ENCODE measurements at regions not wholly inside any gene's neighbourhood (a gene's known extent, or its start where the extent isn't known, plus 50 kb on each side); places are given as distances from the start of the nearest gene placed in this dataset.

DNA sequence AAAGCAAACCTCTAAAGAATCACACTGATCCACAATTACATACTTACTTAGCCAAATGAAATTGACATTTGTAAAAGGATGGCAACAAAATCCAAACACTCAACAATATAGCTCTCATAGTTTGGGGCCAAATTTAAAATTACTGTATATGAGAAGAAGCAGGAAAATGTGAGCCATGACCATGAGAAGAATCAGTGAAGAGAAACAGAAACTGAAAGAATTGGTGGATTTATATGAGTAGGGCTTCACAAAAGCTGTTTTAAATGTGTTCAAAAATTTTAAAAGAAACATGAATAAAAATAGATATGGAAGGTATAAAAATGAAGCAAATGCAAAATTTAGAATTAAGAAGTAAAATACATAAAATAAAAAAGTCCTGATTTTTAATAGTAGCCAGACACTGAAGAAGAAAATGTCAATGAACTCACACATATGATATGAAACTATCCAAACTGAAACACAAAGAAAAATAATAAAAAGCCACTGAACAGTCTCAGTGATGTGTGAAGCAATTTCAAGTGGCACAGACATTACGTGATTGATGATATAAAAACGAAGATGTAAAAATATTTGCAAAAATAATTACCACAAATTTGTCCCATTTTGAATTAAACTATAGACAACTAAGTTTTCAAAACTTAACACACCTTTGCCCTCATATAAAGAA lies 87.9 kb upstream of the MDGA2 start:
- ChIA-PET CTCF (no interaction called here), POLR2A (ENCODE audit: low non-redundant PET) (no interaction called here)
- DNase-seq (ENCODE audit: low spot score) = no peak
- TF ChIP-seq, protein P1, sequence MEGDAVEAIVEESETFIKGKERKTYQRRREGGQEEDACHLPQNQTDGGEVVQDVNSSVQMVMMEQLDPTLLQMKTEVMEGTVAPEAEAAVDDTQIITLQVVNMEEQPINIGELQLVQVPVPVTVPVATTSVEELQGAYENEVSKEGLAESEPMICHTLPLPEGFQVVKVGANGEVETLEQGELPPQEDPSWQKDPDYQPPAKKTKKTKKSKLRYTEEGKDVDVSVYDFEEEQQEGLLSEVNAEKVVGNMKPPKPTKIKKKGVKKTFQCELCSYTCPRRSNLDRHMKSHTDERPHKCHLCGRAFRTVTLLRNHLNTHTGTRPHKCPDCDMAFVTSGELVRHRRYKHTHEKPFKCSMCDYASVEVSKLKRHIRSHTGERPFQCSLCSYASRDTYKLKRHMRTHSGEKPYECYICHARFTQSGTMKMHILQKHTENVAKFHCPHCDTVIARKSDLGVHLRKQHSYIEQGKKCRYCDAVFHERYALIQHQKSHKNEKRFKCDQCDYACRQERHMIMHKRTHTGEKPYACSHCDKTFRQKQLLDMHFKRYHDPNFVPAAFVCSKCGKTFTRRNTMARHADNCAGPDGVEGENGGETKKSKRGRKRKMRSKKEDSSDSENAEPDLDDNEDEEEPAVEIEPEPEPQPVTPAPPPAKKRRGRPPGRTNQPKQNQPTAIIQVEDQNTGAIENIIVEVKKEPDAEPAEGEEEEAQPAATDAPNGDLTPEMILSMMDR (conservative IDR thresholded peaks at IDR 0.05; ENCODE audit: low read depth) = no peak
- H3K27ac ChIP-seq = no peak overlapping the region

DNA sequence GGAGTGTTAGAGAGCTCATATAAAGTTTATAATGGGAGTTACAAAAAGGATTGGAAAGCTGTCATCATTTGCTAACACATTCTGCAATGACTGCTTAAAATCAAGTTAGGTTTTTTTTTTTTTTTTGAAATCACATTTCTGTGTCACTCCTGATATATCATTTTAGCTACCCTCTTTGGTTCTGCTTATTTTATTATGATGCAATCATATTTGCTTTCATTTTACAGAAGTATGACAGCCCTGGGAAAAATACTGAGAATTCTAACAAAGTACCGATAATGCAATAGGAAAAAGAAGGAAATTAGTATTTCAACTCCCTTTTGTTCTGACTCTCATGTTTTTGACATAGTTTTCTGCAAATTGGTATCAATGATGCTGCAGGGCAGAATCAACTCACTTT lies 71.6 kb upstream of the MDGA2 start:
- ChIA-PET CTCF (no interaction called here), POLR2A (ENCODE audit: low non-redundant PET) (no interaction called here)
- DNase-seq (ENCODE audit: low spot score) = no peak
- H3K27ac ChIP-seq = no peak overlapping the region
- TF ChIP-seq, protein P1 (conservative IDR thresholded peaks at IDR 0.05; ENCODE audit: low read depth) = no peak

DNA sequence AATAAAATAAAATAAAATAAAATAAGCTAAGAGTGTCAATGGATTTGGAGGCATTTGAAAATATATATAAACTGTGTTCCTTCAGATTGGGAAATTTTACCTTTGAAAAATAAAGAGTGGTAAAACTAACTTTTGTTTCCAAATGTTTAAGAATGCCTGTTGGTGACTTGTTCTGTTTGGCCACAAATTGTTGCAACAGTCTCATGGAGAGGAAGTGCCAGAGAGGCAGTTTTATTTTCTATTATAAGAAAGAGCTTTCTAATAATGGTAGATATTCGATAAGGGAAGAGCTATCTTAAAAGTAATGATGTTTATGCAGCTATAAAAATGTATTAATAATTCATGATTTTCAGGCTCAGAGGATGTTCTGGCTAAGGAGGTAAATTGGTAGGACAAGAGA lies 68.8 kb upstream of the MDGA2 start:
- CTCF ChIA-PET = no interaction called here
- TF ChIP-seq, protein P1 (conservative IDR thresholded peaks at IDR 0.05; ENCODE audit: low read depth) = no peak
- POLR2A ChIA-PET (ENCODE audit: low non-redundant PET) = no interaction called here
- H3K27ac ChIP-seq = no peak overlapping the region
- DNase-seq (ENCODE audit: low spot score) = no peak

DNA sequence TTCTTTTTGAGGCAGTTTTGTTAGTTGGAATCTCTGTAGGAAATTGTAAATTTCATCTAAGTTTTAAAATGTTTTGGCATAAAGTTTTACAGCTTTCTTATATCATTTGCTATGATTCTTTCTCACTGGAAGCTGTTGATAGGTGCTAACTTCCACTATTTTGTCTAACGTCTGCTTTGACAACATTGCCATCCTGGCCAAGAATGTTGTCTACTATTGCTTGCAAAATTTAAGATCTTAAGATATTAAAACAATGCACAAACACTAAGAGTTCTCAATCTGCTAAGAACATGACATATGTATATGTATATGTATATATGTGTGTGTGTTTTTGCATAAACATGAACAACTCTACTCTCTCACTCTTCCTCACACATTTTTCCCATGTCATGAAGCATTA lies 64.1 kb upstream of the MDGA2 start:
- ChIA-PET CTCF (no interaction called here), POLR2A (ENCODE audit: low non-redundant PET) (no interaction called here)
- no peak overlapping the region for H3K27ac ChIP-seq
- TF ChIP-seq, protein P1 (conservative IDR thresholded peaks at IDR 0.05; ENCODE audit: low read depth) = no peak
- DNase-seq (ENCODE audit: low spot score) = no peak

DNA sequence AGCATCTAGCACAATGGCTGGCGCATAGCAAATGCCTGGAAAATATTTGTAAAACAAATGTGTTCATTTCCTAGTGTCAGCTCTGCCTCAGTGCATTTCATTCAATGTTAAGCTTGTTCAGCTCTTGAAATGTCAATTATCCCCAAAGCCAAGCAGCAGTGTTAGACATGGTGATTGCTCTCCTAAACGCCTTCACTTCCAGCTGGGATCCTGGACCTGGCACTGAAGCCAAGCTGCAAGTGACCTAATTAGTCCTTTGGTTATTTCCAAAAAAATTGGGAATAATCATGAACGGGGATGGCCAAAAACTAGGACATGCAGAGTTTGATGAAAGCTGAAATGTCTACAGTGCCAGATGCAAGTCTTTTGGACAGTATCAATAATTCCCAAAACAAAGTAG lies 54.9 kb upstream of the MDGA2 start:
- ChIA-PET POLR2A (ENCODE audit: low non-redundant PET) (no interaction called here), CTCF (no interaction called here)
- no peak for DNase-seq (ENCODE audit: low spot score)
- H3K27ac ChIP-seq = no peak overlapping the region
- TF ChIP-seq, protein P1 (conservative IDR thresholded peaks at IDR 0.05; ENCODE audit: low read depth) = no peak
